GM19468 (cell line): ENCODE measurements at regions not wholly inside any gene's neighbourhood (a gene's known extent, or its start where the extent isn't known, plus 50 kb on each side); places are given as distances from the start of the nearest gene placed in this dataset.

ENCODE experiments used
- ATAC-seq: cut with Tn5 transposase; IDR thresholded peaks from one replicate; pipeline ENCODE4 v1.9.1; 2021; ENCODE audit warnings: mild to moderate bottlenecking, moderate library complexity, moderate number of reproducible peaks; ENCODE audit not compliant: unreplicated experiment; ENCODE audit errors: extremely low read depth

DNA sequence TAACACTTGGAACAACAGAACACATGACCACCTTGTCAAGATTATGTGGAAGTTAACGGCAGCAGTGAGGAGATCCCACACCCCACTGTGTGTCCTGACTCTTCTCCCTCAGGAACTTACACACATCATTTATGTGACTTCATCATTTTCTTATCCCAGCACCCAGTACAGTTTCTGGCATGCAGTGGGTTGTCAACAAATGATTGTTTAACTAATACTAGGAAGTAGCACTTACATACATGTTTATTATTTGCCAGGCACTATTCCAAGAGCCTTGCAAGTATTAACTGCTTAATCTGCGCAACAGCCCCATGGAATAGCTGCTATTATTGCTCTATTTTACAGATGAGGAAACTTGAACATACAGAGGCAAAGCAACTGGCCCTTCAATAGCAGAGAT, 391.5 kb downstream of the TXNL1 start:
- no peak for ATAC-seq

DNA sequence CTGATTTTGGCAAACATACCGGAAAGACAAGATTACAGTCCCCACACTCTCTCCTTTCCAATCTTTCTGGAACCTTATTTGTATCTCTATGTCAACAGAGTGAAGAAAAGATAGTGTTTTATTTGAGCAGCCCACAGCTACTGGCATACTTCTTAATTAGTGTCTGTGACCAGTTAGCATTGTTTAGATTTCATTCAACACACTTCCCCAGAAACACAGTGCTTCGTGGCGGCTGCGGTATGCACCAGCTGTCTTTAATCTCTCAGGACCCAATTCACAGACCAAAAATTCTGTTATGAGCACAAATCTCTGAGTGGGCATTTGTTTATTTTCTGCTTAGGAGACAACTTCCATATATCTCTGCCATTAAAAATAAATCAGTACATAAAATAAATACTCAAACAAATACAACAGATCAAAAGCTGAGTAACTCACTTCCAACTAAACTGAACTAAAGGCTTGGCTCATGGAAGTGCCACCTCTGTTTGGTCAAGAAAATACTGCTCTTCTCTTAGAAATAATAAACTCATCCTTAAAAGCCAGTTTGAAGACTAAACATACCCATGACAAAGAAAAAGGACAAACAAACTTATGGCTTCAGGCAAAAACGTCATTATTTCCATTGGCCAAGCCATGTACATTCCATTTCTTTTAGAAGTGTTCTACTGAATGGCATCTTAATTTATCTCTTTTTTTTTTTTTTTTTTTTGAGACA, 392.4 kb downstream of the TXNL1 start:
- ATAC-seq: no peak

GRCh38 chr18:56240405-56240804, 398.0 kb downstream of the TXNL1 start:
- no peak for ATAC-seq

DNA sequence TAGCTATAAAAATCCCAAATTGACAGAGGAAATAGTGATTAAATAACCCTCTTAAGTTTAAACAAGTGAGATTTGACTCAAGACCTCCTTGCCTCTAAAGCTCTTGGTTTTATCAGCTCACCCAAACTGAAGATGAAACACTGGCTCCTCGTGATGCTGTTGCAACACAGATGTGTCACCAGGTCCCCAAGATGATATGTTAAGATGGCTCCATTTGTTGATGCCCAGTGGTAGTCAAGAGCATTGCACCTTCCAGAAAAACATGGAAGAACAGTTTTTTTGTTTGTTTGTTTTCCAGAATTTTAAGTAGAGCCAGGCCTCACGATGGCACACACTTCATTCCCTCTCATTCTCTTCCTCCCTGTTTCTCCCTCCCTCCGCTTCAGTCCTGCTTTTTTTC, 399.8 kb downstream of the TXNL1 start:
- ATAC-seq: no peak

DNA sequence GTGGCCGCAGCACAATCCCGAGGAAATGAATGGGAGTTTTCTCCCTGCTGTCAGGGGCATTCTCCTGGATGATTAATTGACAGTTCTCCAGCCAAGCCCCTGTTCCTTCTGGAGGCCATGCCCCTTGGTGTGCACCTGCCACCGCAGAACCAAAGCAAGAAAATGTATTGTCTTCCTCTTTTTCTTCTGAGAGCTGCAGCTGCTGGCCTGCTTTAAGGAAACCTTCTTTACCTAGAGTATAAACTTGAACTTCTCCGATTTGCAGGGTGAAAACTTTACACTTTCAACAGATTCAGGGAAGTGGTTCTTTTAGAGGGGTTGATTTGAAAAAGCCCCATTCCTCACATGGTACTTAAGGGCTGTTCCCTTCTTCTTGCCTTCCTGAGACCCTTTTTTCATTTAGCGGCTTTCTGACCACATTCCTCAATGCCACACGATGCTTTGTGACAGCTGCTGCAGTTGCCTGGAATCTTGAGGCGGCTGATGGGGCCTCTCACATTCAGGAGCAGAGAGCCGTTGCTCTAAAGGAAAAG, 402.8 kb downstream of the TXNL1 start:
- ATAC-seq: peak; percentile 60

GRCh38 chr18:56235071-56235470, 403.3 kb downstream of the TXNL1 start:
- no peak for ATAC-seq

DNA sequence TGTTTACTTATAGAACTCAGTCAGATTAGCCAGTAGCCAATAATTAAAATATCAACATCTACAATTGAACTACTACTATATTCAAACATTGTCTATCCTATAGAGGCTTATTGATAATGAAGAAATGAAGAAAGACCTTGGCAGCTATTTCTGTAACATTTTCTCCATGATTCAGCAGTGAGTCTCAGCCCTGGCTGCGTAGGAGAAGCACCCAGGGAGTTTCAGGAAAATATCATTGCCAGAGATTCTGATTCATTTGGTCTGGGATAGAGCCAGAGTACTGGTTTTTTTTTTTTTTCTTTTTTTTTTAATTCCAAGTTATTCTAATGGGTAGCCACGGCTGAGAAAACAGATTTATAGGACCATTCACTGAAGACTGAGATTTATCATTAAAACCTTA, 404.8 kb downstream of the TXNL1 start:
- ATAC-seq: no peak

- no peak for ATAC-seq
Measured at GRCh38 chr18:56226025-56226424, 412.4 kb downstream of the TXNL1 start.

DNA sequence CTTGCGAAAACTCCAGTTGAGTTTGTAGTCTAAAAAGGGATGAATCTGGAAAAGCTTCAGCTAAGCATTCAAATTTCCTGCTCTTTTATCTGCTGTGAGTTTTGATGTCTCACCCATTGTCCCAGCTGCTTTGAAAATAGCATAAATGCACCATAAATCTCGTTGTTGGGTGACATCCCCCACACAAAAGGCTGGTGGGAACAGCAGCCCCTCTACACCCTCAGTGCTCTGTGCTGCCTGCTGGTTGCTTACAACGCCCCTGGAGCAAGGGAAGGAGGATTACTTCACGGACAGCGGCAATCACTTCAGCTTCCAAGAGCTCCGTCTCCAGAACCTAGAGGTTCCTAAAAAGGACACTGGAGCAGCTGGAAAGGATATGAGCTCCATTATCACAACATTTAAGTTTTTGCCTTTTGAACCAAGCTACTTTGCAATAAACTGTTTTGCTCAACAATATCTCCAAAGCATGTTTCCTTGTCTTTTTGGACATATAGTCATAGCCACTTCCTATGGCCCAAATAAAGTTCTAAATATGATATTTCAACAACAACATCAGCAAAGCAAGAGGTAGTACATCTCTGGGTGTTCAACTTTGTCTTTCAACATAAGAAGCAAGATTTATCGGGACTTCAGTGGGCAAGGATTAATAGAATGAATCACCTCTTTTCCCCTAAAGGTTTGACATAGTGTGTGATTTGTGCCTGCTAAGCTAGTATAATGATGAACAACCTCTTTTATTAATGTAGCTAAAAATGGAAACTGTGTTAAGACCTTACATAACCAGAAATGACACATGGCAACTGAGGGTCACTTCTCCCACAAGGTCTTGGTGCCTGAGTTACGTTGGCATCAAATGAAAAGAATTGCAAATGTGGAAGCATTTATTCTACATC, 413.5 kb downstream of the TXNL1 start:
- no peak for ATAC-seq

- no peak for ATAC-seq
Measured at GRCh38 chr18:56221195-56222065, 417.0 kb downstream of the TXNL1 start.

DNA sequence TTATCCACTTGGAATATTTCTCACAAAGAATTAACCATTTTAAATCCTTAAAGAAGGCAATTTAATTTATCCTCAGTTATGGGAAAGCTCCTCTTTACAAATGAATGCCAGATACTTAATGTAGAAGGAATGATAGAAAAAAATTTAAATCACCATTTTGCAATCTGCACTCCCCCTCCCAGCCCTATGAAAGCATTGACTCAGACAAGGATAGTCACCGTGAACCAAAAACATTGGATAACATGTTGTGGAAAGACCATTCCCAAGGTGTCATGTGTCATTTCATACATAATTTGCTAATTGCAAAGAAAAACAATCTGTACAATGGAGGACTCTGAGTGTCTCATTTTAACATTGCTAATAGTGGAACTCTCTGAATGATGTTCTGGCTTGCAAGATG, 421.0 kb downstream of the TXNL1 start:
- no peak for ATAC-seq

DNA sequence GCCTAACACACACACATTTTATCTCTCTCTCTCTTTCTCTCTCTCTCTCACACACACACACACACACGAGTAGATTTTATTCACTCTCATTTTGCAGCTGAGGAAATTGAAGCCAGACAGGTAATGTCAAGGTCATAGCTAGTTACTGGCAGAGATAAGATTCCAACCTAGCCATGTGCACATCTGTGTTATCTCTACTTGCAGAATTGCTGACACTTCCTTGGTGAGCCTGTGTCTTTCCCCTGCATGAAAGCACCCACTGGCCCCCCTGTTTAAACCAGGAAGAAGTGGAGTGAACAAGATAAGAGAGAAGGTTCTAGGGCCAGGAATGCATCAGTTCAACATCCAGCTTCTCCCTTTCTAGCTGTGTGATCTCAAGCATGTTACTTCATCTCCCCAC, 423.7 kb downstream of the TXNL1 start:
- no peak for ATAC-seq

GRCh38 chr18:56210520-56210919, 427.9 kb downstream of the TXNL1 start:
- ATAC-seq: no peak

DNA sequence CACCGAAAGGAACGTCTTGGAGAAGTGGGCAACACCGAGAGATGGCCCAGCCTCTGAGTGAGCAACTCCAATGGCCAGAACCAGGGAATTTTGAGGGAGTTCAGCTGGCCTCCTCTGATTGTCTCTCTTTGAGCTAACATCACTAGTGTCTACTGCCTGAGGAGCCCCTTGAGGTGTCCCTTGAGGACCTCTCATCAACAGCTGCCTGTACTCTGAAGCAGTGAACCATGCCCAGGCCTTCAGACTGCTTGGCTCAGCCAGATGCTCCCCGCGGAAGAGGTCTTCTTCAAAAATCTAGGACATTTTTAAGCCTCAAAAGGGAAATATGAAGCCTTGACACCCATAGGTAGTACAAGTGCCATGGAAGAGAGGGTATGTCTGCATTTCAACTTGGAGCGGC, 430.4 kb downstream of the TXNL1 start:
- no peak for ATAC-seq

DNA sequence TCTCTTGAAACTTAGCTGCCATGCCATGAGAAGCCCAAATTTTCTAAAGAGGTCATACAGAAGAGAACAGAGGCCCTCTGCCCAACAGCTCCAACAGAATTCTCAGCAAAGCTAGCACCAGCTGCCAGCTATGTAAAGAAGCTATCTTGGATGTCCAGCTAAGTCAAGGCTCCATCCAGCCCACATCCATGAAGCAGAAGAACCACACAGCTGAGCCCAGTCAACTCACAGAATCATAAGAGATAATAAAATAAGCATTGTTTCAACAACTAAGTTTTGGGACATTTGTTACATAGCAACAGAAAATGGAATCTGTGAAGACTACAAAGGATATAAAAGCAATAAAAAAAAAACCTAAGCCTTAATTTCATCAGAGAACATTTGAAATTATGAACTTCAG, 434.3 kb downstream of the TXNL1 start:
- no peak for ATAC-seq

DNA sequence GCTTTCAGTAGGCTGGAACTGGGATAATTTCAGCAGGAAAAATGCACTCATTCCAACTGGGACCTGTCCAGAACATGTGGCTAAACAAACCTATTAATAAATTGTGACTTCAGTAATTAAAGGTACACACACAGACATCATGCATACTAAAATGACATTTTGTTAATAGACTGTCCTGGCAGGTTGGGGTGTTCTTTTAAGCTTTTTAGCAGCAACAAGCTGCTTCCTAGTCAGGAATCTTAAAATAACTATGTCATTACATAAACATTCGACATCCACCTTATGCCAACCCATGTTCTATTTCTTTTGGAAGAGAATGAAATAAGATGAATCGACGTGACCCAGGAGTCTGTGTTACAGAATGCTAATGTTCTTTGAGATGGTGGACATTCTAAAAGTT, 435.7 kb downstream of the TXNL1 start:
- no peak for ATAC-seq

DNA sequence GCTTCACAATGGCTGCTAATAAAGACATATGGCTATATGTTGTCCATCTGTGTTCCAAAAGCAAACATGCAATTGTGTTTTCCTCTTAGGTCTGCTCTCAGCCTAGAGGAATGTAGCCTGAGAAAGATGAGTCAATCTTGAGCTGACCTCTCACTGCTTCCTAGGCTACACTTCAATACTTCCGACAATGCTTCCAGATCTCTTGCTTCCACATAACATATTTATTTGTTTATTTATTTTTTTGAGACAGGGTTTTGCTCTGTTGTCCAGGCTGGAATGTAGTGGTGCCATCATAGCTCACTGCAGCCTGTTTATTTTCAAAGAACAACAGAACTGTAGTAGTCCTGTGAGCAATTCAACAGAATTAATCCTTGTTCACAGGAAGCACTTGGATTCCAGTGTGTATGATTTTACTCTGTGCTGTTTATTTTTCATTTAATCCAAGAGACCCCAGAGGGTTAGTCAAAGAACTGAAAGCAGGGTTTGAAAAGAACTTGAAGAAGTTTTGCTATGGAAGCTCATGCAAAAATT, 437.9 kb downstream of the TXNL1 start:
- no peak for ATAC-seq

DNA sequence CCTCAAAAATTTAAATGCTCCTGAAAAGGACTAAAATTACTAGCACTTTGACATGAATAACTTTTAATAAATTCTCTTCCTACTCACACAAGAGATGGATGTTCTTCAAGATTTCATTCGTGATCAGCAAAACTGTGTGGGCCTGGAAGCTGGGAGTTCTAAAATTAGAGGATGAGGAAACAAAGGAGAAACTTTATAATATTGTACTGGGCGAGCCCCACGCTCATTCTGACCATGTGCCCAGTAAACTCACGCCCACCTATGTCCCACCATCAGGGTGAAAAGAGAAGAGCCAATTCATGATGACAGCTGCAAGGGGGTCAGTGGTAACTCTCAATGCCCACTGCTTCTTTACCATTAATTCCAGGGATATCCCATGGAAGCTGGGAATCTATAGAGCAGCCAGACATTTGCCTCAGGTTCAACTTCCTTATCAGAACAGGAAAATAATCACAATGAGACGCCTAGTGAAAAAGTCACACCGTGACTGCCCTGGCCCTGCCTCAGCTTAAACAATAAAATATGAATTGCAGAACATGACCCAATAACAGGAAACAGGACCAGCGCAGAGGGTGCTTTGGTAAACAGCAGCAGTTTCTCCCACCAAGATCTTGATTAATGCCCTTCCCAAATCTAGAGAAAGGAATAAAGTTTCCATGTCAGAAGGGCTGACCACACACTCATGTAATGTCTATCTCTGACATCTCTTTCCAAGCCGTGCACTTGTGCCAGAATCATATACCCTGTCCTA, 438.6 kb downstream of the TXNL1 start:
- ATAC-seq: no peak

GRCh38 chr18:56197241-56197859, 441.0 kb downstream of the TXNL1 start:
- ATAC-seq: no peak
